ENCODE measurements at regions not wholly inside any gene's neighbourhood (a gene's known extent, or its start where the extent isn't known, plus 50 kb on each side); places are given as distances from the start of the nearest gene placed in this dataset.

- no peaks in the 10 kb centered on the region for H3K36me3 Mint-ChIP-seq (ENCODE audit: low read depth, unreplicated experiment)
- no peaks in the 10 kb centered on the region for H3K4me1 Mint-ChIP-seq (ENCODE audit: unreplicated experiment)
- no peaks in the 10 kb centered on the region for H3K9me3 Mint-ChIP-seq (ENCODE audit: unreplicated experiment)
- H3K27ac Mint-ChIP-seq (ENCODE audit: unreplicated experiment), result no peak overlapping the region
- H3K4me3 Mint-ChIP-seq (ENCODE audit: unreplicated experiment), result no peak overlapping the region
- TF ChIP-seq CTCF (IDR thresholded peaks at IDR 0.05; ENCODE audit: unreplicated experiment), result no peak
- H3K27me3 Mint-ChIP-seq (ENCODE audit: unreplicated experiment), result peaks cover 3% of the 10 kb centered on the region
- no peak for DNase-seq (ENCODE audit: low spot score)
Observed at GRCh38 chr4:162912482-162912881, 254.2 kb downstream of the NAF1 start.

- Mint-ChIP-seq H3K4me1 (ENCODE audit: unreplicated experiment) (no peaks in the 10 kb centered on the region), H3K27me3 (ENCODE audit: unreplicated experiment) (peaks cover 3% of the 10 kb centered on the region), H3K27ac (ENCODE audit: unreplicated experiment) (no peak overlapping the region), H3K4me3 (ENCODE audit: unreplicated experiment) (no peak overlapping the region), H3K9me3 (ENCODE audit: unreplicated experiment) (no peaks in the 10 kb centered on the region), H3K36me3 (ENCODE audit: low read depth, unreplicated experiment) (no peaks in the 10 kb centered on the region)
- TF ChIP-seq CTCF (IDR thresholded peaks at IDR 0.05; ENCODE audit: unreplicated experiment), result no peak
- no peak for DNase-seq (ENCODE audit: low spot score)
Observed at GRCh38 chr4:162911349-162911748, 255.3 kb downstream of the NAF1 start.

GRCh38 chr4:162909952-162910351 is 256.7 kb downstream of the NAF1 start:
- H3K27me3 Mint-ChIP-seq (ENCODE audit: unreplicated experiment), result peaks cover 3% of the 10 kb centered on the region
- H3K36me3 Mint-ChIP-seq (ENCODE audit: low read depth, unreplicated experiment), result no peaks in the 10 kb centered on the region
- TF ChIP-seq CTCF (IDR thresholded peaks at IDR 0.05; ENCODE audit: unreplicated experiment), result no peak
- no peaks in the 10 kb centered on the region for H3K4me1 Mint-ChIP-seq (ENCODE audit: unreplicated experiment)
- no peak for DNase-seq (ENCODE audit: low spot score)
- no peaks in the 10 kb centered on the region for H3K9me3 Mint-ChIP-seq (ENCODE audit: unreplicated experiment)
- H3K27ac Mint-ChIP-seq (ENCODE audit: unreplicated experiment), result no peak overlapping the region
- no peak overlapping the region for H3K4me3 Mint-ChIP-seq (ENCODE audit: unreplicated experiment)

GRCh38 chr4:162894387-162894786 is 272.3 kb downstream of the NAF1 start:
- DNase-seq (ENCODE audit: low spot score), result no peak
- no peak for TF ChIP-seq CTCF (IDR thresholded peaks at IDR 0.05; ENCODE audit: unreplicated experiment)
- Mint-ChIP-seq H3K27ac (ENCODE audit: unreplicated experiment) (no peak overlapping the region), H3K4me1 (ENCODE audit: unreplicated experiment) (no peaks in the 10 kb centered on the region), H3K4me3 (ENCODE audit: unreplicated experiment) (no peak overlapping the region), H3K9me3 (ENCODE audit: unreplicated experiment) (no peaks in the 10 kb centered on the region), H3K27me3 (ENCODE audit: unreplicated experiment) (no peaks in the 10 kb centered on the region), H3K36me3 (ENCODE audit: low read depth, unreplicated experiment) (no peaks in the 10 kb centered on the region)

- H3K27ac Mint-ChIP-seq (ENCODE audit: unreplicated experiment), result no peak overlapping the region
Observed at GRCh38 chr4:162891788-162892707, 274.6 kb downstream of the NAF1 start.

More at GRCh38 chr4:162891788-162892707, 274.6 kb downstream of the NAF1 start:
- H3K36me3 Mint-ChIP-seq (ENCODE audit: low read depth, unreplicated experiment), result no peaks in the 10 kb centered on the region
- no peak for DNase-seq (ENCODE audit: low spot score)
- H3K4me1 Mint-ChIP-seq (ENCODE audit: unreplicated experiment), result no peaks in the 10 kb centered on the region
- H3K4me3 Mint-ChIP-seq (ENCODE audit: unreplicated experiment), result no peak overlapping the region
- TF ChIP-seq CTCF (IDR thresholded peaks at IDR 0.05; ENCODE audit: unreplicated experiment), result no peak
- H3K9me3 Mint-ChIP-seq (ENCODE audit: unreplicated experiment), result no peaks in the 10 kb centered on the region
- no peaks in the 10 kb centered on the region for H3K27me3 Mint-ChIP-seq (ENCODE audit: unreplicated experiment)

Measured in endothelial cell (in vitro differentiated cells).